ENCODE measurements at regions not wholly inside any gene's neighbourhood (a gene's known extent, or its start where the extent isn't known, plus 50 kb on each side); places are given as distances from the start of the nearest gene placed in this dataset.

- TF ChIP-seq AFF1 (IDR thresholded peaks at IDR 0.05; ENCODE audit: low read depth in 1 of 2, partially characterized antibody in 2 of 2) = no peak
- TF ChIP-seq ZBTB43 (CRISPR knock-in tag; IDR thresholded peaks at IDR 0.05) = no peak
- no peak for TF ChIP-seq ZNF561 (CRISPR knock-in tag; conservative IDR thresholded peaks at IDR 0.05)
- TF ChIP-seq RUNX1 (IDR thresholded peaks at IDR 0.05; ENCODE audit: low read depth) = no peak
- no peak for TF ChIP-seq POLR3G (IDR thresholded peaks at IDR 0.05; ENCODE audit: extremely low read depth, insufficient read length, insufficient replicate concordance)
- TF ChIP-seq MCM2 (IDR thresholded peaks at IDR 0.05; ENCODE audit: low read depth) = no peak
Measured at GRCh38 chr3:46091741-46092701, 64.7 kb upstream of the XCR1 start (continued).
